Panc1 (cell line): ENCODE measurements at regions not wholly inside any gene's neighbourhood (a gene's known extent, or its start where the extent isn't known, plus 50 kb on each side); places are given as distances from the start of the nearest gene placed in this dataset.

Source experiments
- POLR2AphosphoS5 ChIP-seq: IDR thresholded peaks from 2 replicates; pipeline ENCODE4 v1.6.1; 2012; ENCODE audit warnings: mild to moderate bottlenecking, low read depth, low read length, moderate library complexity
- TF ChIP-seq, protein P1 (sequence below): fragments of 450-650 bp; IDR thresholded peaks from 2 replicates; pipeline ENCODE4 v1.5.1; 2017; ENCODE audit warnings: mild to moderate bottlenecking

DNA sequence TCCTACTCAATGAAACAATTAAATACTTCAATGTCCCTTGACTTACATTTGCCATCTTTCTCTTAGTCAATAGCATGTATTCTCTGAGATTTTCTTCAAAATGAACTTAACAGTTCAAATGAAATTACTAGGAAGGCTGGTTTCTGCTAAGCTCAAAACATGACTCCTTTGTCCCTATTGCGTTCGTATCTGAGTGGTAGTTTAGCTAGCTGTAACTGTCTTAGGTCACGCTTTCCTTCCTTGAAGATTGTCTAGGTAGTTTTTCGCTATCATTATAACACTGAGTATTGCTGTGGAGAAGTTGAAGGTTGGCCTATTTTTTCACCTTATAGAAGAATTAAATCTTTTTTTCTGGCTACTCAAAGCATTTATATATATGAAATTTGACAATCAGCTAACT, 1535.2 kb downstream of the PLA2G4A start:
- no peak for TF ChIP-seq POLR2AphosphoS5
- TF ChIP-seq, protein P1, sequence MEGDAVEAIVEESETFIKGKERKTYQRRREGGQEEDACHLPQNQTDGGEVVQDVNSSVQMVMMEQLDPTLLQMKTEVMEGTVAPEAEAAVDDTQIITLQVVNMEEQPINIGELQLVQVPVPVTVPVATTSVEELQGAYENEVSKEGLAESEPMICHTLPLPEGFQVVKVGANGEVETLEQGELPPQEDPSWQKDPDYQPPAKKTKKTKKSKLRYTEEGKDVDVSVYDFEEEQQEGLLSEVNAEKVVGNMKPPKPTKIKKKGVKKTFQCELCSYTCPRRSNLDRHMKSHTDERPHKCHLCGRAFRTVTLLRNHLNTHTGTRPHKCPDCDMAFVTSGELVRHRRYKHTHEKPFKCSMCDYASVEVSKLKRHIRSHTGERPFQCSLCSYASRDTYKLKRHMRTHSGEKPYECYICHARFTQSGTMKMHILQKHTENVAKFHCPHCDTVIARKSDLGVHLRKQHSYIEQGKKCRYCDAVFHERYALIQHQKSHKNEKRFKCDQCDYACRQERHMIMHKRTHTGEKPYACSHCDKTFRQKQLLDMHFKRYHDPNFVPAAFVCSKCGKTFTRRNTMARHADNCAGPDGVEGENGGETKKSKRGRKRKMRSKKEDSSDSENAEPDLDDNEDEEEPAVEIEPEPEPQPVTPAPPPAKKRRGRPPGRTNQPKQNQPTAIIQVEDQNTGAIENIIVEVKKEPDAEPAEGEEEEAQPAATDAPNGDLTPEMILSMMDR = no peak
